HG03045 (cell line): ENCODE measurements at regions not wholly inside any gene's neighbourhood (a gene's known extent, or its start where the extent isn't known, plus 50 kb on each side); places are given as distances from the start of the nearest gene placed in this dataset.
"Not testable (repeated sequence)": the region's sequence is repeated elsewhere in the genome, so short reads cannot be mapped to it uniquely, and the experiment has no call there.

Experiments used
- ATAC-seq: cut with Tn5 transposase; IDR thresholded peaks from one replicate; pipeline ENCODE4 v1.9.1; 2021; ENCODE audit warnings: mild to moderate bottlenecking, moderate library complexity; ENCODE audit not compliant: unreplicated experiment

GRCh38 chr4:147139455-147140198 is 194.0 kb upstream of the TTC29 start:
- ATAC-seq, result no peak

GRCh38 chr4:147151763-147152162 is 206.1 kb upstream of the TTC29 start:
- no peak for ATAC-seq

DNA sequence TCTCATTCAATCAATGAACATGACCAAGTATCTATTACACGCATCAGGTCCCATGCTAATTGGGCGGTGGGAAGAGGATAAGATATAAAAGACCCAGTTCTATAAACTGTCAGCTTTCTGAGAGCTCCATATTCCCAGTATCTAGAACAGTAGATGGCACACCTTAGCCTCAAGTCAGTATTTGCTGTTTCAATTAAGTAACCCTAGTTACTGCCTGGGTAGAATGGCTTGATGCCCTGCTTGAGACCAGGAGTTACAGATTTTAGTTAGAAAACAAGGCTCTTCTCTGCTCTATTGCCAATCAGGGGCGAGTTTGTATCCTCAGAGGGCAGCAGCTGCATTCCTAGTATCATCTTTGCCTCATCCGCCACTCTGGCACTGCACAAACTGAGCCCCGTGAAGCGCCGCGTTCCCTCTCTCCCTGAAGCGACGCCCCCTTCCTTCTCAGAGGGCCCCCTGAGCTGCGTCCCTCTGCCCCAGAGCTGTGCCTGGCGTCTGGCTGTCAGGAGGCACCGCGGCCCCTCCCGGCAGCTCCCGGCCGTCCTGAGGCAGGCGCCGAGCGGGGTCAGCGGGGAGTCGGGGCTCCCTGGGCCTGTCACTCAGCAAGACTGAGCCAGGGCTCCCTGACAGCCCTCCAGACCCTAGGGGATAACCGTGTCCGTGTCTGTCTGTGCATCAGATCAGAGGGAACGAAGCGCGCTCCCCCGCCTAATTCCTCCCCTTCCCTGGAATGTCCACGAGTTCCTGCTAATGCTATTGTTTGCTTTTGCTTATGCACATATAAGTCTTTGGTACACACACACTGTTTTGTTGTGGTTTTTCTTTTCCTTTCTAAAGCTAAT is 212.4 kb upstream of the TTC29 start:
- no peak for ATAC-seq

- ATAC-seq, result peak; percentile 79
Observed at GRCh38 chr4:147160908-147161513, 215.3 kb upstream of the TTC29 start.

DNA sequence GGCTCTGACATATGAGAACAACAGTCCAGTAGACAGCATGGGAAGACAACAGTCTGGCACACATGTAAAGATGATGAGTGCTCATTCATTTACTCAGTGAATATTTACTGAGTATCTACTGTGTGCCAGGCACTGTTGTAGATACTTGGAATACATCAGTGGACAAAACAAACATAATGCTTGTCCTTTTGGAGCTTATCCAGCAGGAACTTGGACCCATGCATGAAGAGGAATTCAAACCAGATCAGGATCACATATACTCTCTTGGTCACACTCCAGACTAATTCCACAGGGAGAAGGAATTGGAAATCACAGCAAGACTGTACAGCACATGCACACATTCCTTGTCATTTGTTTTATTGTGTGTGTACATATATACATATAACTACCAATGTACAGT is 217.6 kb upstream of the TTC29 start:
- no peak for ATAC-seq

- not testable (repeated sequence) for ATAC-seq
Observed at GRCh38 chr4:147168200-147168599, 222.5 kb upstream of the TTC29 start.

- ATAC-seq, result no peak
Observed at GRCh38 chr4:147173322-147173721, 227.7 kb upstream of the TTC29 start.

- no peak for ATAC-seq
Observed at GRCh38 chr4:147173797-147174432, 228.3 kb upstream of the TTC29 start.

GRCh38 chr4:147174591-147174990 is 228.9 kb upstream of the TTC29 start:
- ATAC-seq, result no peak

DNA sequence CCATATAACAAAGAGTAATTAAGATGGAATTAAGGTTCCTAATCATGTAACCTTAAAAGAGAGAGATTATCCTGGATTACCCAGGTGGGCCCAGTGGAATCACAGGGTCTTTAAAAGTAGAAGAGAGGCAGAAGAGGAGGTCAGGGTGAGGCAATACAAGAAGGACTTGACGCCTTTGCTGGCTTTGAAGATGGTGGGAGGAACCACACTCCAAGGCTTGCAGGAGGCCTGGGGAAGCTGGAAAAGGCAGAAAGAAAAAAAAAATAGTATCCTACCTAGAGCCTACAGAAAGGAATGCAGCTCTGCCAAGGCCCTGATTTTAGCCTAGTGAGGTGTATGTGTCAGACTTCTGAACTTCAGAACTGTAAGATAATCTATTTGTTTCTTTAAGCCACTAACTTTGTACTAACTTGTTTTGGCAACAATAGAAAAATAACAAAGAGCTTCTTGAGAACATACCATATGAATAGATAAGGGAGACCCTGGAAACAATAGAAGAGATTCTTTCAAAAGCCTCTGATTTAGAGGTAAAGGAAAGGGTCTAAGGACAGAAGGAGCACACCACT is 229.9 kb upstream of the TTC29 start:
- ATAC-seq, result no peak

GRCh38 chr4:147182041-147182440 is 236.4 kb upstream of the TTC29 start:
- no peak for ATAC-seq

- no peak for ATAC-seq
Observed at GRCh38 chr4:147192679-147193078, 247.0 kb upstream of the TTC29 start.

DNA sequence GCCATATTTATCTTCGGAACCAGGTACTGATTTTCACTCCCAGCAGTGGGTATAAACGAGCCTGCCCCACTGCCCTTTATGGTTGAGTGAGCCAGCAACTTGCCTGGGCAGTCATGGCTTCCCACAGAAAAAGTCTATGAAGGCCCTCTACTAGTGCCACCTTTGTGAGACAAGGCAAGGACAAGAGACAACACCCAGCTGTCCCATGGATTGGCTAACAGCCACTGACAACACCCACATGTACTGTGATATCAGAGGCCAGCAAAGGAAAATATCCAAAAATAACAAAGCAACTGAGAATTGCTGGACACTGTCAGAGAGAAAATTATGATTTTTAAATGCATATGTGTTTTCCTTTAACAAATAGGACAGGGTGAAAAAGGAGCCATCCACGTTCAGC is 248.4 kb upstream of the TTC29 start:
- no peak for ATAC-seq

- ATAC-seq, result no peak
Observed at GRCh38 chr4:147194604-147195003, 248.9 kb upstream of the TTC29 start.

DNA sequence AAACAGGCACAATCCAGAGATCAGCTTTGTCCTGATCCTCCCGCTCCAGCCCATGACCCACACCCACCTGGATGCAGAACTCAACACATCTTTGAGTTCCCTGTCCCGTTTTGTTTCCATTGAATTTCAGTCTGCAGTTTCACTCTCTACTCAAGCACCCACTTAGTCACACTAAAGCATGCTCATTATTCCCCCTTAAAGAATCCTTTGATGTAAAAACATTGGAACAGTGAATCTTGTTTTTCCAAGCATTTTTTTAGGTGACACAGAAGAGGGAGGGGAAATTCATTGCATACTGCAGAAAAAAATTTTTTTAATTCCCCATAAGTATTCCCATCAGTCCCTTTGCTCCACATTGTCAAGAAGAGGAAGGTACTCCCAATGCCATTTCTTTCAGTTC is 249.7 kb upstream of the TTC29 start:
- no peak for ATAC-seq

GRCh38 chr4:147198411-147199051 is 252.9 kb upstream of the TTC29 start:
- ATAC-seq, result no peak

DNA sequence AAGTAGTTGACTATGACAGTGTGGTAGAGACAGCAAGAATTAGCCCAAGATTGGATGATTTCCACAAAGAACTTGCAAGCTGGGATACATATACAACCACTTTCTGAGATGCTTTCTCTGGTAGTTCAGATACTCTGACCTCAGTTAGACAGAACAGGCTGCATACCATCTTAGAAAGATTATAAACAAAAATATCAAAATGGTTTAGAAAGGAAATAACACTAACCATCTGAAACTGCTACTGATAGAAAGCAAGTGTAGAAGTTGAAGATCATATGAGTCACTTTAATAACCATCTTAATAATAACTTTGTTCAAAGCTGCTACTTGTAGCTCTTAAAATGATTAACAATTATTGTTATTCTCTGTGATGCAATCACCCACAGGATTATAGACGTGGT is 255.4 kb upstream of the TTC29 start:
- no peak for ATAC-seq

GRCh38 chr4:147206807-147207206 is 261.1 kb upstream of the TTC29 start:
- ATAC-seq, result no peak

- ATAC-seq, result no peak
Observed at GRCh38 chr4:147207911-147208310, 262.2 kb upstream of the TTC29 start.

- no peak for ATAC-seq
Observed at GRCh38 chr4:147217655-147218054, 263.2 kb upstream of the EDNRA start.

DNA sequence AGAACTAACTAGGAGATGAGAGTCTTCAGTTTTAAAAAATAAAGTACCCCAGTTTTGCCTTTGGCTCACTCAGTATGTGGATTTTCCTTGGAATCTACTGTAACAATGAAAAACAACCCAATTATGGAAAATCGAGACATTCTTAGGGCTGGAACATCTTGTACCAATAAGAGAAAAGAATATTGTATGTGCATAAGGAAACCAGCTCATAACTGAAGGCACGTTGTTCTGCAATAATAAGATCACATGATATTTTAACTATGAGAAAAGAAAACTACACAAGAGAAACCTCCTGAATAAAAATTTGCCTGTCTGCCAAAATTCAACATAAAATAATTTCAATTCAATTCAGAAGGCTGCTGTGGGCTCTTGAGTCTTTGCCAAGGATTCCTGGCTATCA is 261.8 kb upstream of the EDNRA start:
- no peak for ATAC-seq
